ENCODE measurements at regions not wholly inside any gene's neighbourhood (a gene's known extent, or its start where the extent isn't known, plus 50 kb on each side); places are given as distances from the start of the nearest gene placed in this dataset.

DNA sequence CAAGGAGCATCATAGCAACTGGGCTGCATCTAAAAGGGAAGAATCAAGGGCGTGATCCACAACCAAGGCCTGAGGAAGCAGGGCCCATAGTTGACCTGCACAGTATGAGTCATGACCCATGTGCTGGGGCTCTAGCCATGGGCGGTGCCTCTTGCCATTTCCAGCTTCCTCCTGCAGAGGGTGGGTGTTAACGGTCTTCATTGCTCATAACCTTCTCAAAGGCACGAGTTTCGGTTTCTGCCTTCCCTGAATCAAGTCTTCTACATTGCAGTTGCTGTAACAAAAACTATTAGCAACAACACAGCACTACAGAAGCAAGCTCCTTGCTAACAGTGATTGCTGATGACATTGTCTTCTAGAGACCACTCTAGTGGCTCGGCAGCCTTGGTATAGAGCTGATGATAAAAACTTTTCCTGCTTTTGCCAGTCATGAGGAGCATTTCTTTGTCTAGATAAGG, 66.9 kb downstream of the CTSL start:
- TF ChIP-seq, protein P1, sequence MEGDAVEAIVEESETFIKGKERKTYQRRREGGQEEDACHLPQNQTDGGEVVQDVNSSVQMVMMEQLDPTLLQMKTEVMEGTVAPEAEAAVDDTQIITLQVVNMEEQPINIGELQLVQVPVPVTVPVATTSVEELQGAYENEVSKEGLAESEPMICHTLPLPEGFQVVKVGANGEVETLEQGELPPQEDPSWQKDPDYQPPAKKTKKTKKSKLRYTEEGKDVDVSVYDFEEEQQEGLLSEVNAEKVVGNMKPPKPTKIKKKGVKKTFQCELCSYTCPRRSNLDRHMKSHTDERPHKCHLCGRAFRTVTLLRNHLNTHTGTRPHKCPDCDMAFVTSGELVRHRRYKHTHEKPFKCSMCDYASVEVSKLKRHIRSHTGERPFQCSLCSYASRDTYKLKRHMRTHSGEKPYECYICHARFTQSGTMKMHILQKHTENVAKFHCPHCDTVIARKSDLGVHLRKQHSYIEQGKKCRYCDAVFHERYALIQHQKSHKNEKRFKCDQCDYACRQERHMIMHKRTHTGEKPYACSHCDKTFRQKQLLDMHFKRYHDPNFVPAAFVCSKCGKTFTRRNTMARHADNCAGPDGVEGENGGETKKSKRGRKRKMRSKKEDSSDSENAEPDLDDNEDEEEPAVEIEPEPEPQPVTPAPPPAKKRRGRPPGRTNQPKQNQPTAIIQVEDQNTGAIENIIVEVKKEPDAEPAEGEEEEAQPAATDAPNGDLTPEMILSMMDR (IDR thresholded peaks at IDR 0.05; ENCODE audit: low read length): no peak
- no peak for TF ChIP-seq EZH2 (IDR thresholded peaks at IDR 0.05; ENCODE audit: borderline replicate concordance, low read length)

Data from OCI-LY1 (cell line).